ENCODE measurements at regions not wholly inside any gene's neighbourhood (a gene's known extent, or its start where the extent isn't known, plus 50 kb on each side); places are given as distances from the start of the nearest gene placed in this dataset.

DNA sequence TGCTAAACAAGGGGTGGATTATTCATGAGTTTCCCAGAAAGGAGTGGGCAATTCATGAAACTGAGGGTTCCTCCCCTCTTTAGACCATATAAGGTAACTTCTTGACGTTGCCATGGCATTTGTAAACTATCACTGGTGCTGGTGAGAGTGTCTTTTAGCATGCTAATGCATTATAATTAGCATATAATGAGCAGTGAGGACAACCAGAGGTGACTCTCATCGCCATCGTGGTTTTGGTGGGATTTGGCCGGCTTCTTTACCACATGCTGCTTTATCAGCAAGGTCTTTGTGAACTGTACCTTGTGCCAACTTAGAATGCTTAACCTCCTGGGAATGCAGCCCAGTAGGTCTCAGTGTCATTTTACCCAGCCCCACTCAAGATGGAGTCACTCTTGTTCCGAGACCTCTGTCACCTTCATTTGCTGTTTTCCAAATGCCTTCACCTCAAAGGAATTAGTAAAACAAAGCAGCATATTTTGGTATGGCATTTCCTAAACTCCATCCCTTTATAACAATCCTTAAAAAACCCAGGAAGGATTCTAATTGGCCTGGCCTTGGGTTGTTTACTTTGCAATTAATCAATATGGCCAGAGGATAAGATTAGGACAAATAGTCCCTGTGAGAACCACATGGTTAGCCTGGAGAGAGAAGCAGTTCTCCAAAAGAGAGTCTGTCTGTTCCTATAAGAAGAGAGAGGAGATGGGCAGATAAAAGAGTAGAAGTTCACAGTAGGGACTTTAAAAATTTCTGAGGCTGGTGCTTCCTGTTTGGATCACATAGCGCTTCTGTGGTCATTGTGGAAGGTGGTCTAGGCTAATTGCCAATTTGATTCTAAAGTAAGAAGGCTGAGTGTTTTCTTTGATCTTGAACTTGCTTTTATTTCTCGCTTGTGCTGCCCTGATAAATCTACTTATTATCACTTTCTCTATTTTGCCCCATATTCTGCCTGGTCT, 155.2 kb upstream of the EOMES start:
- intact Hi-C loops (cut with DNase I; ENCODE audit: low total_unique reads), result no loop called here
- Histone ChIP-seq H3K36me3 (no peaks in the 10 kb centered on the region), H3K9me3 (no peaks in the 10 kb centered on the region), H3K27ac (no peak overlapping the region), H3K4me3 (no peak overlapping the region), H3K27me3 (no peaks in the 10 kb centered on the region), H3K4me1 (no peaks in the 10 kb centered on the region)
- DNase-seq, result no peak
- TF ChIP-seq, protein P1, sequence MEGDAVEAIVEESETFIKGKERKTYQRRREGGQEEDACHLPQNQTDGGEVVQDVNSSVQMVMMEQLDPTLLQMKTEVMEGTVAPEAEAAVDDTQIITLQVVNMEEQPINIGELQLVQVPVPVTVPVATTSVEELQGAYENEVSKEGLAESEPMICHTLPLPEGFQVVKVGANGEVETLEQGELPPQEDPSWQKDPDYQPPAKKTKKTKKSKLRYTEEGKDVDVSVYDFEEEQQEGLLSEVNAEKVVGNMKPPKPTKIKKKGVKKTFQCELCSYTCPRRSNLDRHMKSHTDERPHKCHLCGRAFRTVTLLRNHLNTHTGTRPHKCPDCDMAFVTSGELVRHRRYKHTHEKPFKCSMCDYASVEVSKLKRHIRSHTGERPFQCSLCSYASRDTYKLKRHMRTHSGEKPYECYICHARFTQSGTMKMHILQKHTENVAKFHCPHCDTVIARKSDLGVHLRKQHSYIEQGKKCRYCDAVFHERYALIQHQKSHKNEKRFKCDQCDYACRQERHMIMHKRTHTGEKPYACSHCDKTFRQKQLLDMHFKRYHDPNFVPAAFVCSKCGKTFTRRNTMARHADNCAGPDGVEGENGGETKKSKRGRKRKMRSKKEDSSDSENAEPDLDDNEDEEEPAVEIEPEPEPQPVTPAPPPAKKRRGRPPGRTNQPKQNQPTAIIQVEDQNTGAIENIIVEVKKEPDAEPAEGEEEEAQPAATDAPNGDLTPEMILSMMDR (IDR thresholded peaks at IDR 0.05), result no peak
- TF ChIP-seq POLR2A (IDR thresholded peaks at IDR 0.05), result no peak

DNA sequence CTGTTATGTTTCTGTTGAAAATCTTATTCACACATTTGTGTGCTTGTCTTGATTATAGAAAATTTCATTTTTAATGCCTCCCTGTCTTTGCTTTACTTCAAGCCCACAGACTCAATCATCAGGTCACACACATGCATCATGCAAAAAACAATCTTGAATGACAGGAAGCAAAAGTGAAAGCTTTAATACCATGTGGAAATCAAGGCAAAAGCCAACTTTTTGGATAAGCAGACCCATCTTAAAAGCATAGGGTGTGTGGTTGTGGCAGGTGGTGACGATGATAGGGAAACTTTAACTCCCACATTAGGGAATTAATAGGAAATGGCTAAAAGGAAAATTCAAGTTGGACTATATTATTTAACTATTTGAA, 155.9 kb upstream of the EOMES start:
- TF ChIP-seq, protein P1 (IDR thresholded peaks at IDR 0.05), result no peak
- TF ChIP-seq POLR2A (IDR thresholded peaks at IDR 0.05), result no peak
- no peak for DNase-seq
- H3K36me3 ChIP-seq, result no peaks in the 10 kb centered on the region
- H3K27me3 ChIP-seq, result no peaks in the 10 kb centered on the region
- no peaks in the 10 kb centered on the region for H3K9me3 ChIP-seq
- H3K4me3 ChIP-seq, result no peak overlapping the region
- H3K27ac ChIP-seq, result no peak overlapping the region
- intact Hi-C loops (cut with DNase I; ENCODE audit: low total_unique reads), result no loop called here
- no peaks in the 10 kb centered on the region for H3K4me1 ChIP-seq

DNA sequence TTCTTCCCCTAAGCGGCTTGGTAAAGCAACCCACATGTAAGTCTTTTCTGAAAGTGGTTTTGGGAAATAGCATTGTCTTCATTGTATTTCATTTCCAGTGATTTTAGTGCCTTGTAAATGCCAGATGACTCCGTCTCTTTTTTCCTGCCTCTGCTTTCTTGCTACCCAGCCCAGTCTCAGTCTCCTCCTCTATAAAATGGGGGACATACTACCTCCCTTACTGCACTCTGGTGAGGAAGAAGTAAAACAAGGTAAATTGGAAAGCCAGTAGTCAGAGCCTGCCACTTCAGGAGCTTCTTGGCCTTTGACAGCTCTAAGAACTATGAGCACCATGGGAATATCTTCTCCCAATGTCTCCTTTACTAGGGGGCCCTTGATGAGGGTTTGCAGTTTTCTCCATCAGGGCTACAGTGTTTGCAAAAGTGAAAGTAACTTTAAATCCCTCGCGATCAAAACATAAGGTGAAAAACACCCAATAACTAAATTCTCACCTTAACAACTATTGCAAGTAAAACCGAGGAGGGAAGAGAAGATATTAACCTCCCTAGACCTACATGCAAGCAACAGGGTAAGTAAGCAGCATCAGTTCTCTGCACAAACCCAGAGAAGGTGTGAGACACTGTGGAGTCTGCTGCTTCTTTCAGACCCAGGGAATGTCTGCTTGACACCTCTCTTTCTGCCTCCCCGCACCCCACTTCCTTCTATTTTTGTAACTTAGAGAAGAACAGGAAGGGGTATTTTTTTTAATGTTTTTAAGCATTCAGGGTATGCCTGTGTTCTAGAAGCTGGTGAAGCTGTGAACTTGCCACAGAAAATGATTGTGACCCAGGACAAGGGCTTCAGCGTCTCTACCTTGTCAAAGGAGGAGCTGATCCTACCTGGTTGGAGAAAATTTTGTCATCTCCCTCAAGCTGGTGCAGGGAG, 159.1 kb upstream of the EOMES start:
- no peaks in the 10 kb centered on the region for H3K4me1 ChIP-seq
- intact Hi-C loops (cut with DNase I; ENCODE audit: low total_unique reads), result no loop called here
- H3K27me3 ChIP-seq, result no peaks in the 10 kb centered on the region
- no peaks in the 10 kb centered on the region for H3K9me3 ChIP-seq
- DNase-seq, result no peak
- H3K4me3 ChIP-seq, result no peak overlapping the region
- TF ChIP-seq, protein P1 (IDR thresholded peaks at IDR 0.05), result no peak
- TF ChIP-seq POLR2A (IDR thresholded peaks at IDR 0.05), result no peak
- H3K27ac ChIP-seq, result no peak overlapping the region
- no peaks in the 10 kb centered on the region for H3K36me3 ChIP-seq

DNA sequence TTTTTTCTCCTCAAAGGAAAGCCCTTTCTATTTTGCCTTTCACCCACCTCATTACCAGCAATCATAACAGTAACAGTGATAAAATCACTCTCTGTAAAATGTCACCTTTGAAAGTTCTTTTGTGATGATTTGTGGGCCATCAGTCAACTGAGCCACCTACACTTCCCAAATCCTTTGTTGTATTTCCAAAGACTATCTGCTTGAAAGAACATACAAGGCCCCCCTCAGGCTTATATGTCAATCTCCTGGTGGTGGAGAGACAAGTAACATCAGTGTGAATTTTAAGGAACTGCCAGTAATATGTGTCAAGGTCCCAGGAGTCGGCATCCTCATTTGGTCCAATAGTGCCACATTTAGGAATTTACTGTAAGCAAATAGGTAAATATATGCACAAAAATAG, 161.1 kb upstream of the EOMES start:
- intact Hi-C loops (cut with DNase I; ENCODE audit: low total_unique reads), result no loop called here
- Histone ChIP-seq H3K4me1 (no peaks in the 10 kb centered on the region), H3K9me3 (no peaks in the 10 kb centered on the region), H3K27me3 (no peaks in the 10 kb centered on the region), H3K27ac (no peak overlapping the region), H3K4me3 (no peak overlapping the region), H3K36me3 (no peaks in the 10 kb centered on the region)
- TF ChIP-seq, protein P1 (IDR thresholded peaks at IDR 0.05), result no peak
- no peak for TF ChIP-seq POLR2A (IDR thresholded peaks at IDR 0.05)
- no peak for DNase-seq

DNA sequence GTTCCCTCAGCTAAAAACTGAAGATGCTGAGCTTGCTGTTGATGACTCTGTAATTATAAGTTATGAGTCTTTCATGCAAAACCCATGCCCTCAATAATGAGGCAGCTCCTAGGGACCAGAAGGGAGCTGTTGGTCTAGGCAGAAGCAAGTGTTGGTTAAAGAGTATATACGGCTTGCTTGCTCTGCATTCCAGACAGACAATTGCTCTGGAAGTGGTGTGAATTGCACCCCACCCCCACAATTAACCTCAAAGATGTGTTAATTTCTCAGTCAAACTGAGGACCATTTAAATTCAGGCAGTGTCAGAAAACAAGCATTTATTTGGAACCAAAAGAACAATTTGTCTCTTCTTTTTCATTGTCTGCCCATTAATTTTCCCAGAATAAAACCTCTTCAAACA, 163.5 kb upstream of the EOMES start:
- TF ChIP-seq POLR2A (IDR thresholded peaks at IDR 0.05), result no peak
- TF ChIP-seq, protein P1 (IDR thresholded peaks at IDR 0.05), result no peak
- no peak for DNase-seq
- no peaks in the 10 kb centered on the region for H3K27me3 ChIP-seq
- no peaks in the 10 kb centered on the region for H3K9me3 ChIP-seq
- no peaks in the 10 kb centered on the region for H3K4me1 ChIP-seq
- no peak overlapping the region for H3K27ac ChIP-seq
- intact Hi-C loops (cut with DNase I; ENCODE audit: low total_unique reads), result no loop called here
- no peaks in the 10 kb centered on the region for H3K36me3 ChIP-seq
- H3K4me3 ChIP-seq, result no peak overlapping the region

Data from uterus (tissue), 3 donors.